Stimulated activated effector memory CD8-positive, alpha-beta T cell treated with anti-CD3 and anti-CD28 coated beads, Interleukin-12 subunit alpha, Interleukin-12 subunit beta, amount 100 ng/mL, for 72 hours (primary cell): ENCODE measurements at regions not wholly inside any gene's neighbourhood (a gene's known extent, or its start where the extent isn't known, plus 50 kb on each side); places are given as distances from the start of the nearest gene placed in this dataset.
"Not testable (repeated sequence)": the region's sequence is repeated elsewhere in the genome, so short reads cannot be mapped to it uniquely, and the experiment has no call there.

ENCODE experiments used
- ATAC-seq: fragments of 150-1000 bp; cut with Tn5 transposase; 2 replicates; pipeline ENCODE4 v1.10.0; 2021
- DNase-seq, 2 donors: peaks; one replicate each; pipeline ENCODE4 v3.0.0; 2021 to 2022; ENCODE audit warnings: low spot score in 2 of 2
- H3K27ac Mint-ChIP-seq: one replicate; pipeline ENCODE4 v1.8.0; 2022; ENCODE audit warnings: mild to moderate bottlenecking, mixed read lengths
- H3K36me3 Mint-ChIP-seq: one replicate; pipeline ENCODE4 v1.8.0; 2022; ENCODE audit warnings: mild to moderate bottlenecking, mixed read lengths
- H3K4me1 Mint-ChIP-seq: one replicate; pipeline ENCODE4 v1.8.0; 2022; ENCODE audit warnings: mixed read lengths
- H3K4me3 Mint-ChIP-seq: one replicate; pipeline ENCODE4 v1.8.0; 2022; ENCODE audit warnings: mild to moderate bottlenecking, mixed read lengths
- H3K9me3 Mint-ChIP-seq: one replicate; pipeline ENCODE4 v1.8.0; 2022; ENCODE audit warnings: mixed read lengths

DNA sequence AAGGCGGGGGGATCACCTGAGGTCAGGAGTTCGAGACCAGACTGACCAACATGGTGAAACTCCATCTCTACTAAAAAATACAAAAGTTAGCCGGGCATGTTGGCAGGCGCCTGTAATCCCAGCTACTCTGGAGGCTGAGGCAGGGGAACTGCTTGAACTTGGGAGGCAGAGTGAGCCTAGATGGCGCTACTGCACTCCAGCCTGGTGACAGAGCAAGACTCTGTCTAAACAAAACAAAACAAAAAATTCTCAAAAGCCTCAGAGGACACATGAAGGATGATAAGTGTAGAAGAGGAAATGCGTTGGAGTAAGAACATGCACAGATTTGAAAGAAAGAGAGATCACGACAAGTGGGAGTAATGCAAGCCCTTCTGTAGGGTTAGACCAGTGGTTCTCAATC lies 138.4 kb upstream of the DIAPH2 start:
- not testable (repeated sequence) for H3K9me3 Mint-ChIP-seq, DNase-seq, H3K27ac Mint-ChIP-seq, ATAC-seq, H3K36me3 Mint-ChIP-seq, H3K4me1 Mint-ChIP-seq, H3K4me3 Mint-ChIP-seq

DNA sequence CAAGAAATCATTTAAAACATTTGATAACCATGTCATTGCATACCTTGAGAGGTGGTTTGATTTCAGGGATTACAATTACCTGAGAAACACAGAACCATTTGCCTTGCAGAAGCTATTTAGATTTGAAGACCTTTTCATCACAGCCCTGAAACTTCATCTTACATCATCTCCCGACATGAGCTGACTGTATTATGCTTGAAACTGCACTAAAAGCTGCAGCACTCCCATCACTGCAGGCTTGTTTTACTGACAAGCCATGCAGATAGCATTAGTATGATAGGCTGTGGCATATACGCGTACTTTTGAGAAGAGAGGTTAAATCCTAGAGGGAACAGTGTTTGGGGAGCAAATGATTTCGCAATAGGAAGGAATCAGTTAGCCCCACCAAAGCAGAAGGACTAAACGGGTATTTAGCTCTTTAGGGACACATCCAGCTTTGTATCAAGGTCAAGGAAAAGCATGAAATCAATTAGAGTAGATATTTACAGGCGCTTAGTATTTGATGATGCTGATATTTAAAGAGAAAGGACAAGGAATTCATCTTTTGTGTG lies 133.2 kb upstream of the DIAPH2 start:
- no peaks in the 10 kb centered on the region for H3K9me3 Mint-ChIP-seq
- no peak for ATAC-seq

DNA sequence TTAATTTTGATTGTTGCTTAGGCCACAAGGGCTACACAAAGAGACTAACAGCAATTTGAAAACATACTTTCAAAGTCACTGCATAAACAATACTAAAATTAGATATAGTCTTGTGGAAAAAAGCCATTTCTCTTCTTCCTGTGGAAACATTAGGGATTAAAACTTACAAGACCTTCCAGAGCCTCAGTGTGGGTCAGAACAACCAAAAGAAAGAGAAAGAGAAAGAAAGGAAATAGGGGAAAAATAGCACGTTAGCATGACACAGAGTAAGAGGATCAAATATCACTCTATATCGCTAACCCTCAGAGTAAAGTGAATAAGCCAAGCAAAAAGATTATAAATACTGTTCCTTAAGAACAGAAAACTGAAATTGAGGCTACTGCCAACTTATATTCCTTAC lies 127.8 kb upstream of the DIAPH2 start:
- ATAC-seq (no peak), DNase-seq (no peak)
- H3K4me3 Mint-ChIP-seq, result no peak overlapping the region
- H3K36me3 Mint-ChIP-seq, result no peaks in the 10 kb centered on the region
- no peaks in the 10 kb centered on the region for H3K4me1 Mint-ChIP-seq
- no peaks in the 10 kb centered on the region for H3K9me3 Mint-ChIP-seq
- no peak overlapping the region for H3K27ac Mint-ChIP-seq

More for the DNA sequence above, 133.2 kb upstream of the DIAPH2 start:
- Mint-ChIP-seq H3K4me1 (no peaks in the 10 kb centered on the region), H3K4me3 (no peak overlapping the region), H3K27ac (no peak overlapping the region), H3K36me3 (no peaks in the 10 kb centered on the region)
- no peak for DNase-seq

DNA sequence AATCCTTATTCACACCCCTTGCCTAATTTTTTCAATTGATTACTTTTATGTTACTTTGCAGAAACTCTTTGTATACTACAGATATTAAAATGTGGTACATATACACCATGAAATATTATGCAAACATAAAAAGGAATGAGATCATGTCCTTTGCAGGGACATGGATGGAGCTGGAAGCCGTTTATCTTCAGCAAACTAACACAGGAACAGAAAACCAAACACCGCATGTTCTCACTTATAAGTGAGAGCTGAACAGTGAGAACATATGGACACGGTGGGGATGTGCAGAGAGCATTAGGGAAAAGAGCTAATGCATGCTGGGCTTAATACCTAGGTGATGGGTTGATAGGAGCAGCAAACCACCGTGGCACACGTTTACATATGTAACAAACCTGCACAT lies 123.5 kb upstream of the DIAPH2 start:
- ATAC-seq, H3K4me3 Mint-ChIP-seq, H3K36me3 Mint-ChIP-seq, DNase-seq, H3K9me3 Mint-ChIP-seq, H3K27ac Mint-ChIP-seq, H3K4me1 Mint-ChIP-seq: not testable (repeated sequence)

DNA sequence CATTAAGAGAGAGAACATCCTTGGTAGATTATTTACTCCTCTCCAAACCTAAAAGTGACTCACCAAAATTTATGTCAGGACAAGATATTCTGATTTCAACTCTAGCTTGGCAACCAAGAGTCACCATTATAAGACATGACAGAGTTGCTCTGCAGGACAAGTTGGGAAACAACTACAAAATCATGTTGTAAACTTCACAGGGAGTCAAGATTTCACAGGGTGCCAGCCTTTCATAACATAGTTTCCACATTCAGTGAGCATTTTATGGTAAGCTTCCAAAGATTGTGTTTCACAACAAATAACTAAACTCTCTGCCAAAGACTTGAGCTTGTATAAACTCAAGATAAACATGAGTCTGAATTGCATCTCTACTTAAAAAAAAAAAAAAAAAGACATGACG lies 121.0 kb upstream of the DIAPH2 start:
- DNase-seq (no peak), ATAC-seq (no peak)
- Mint-ChIP-seq H3K27ac (no peak overlapping the region), H3K4me1 (no peaks in the 10 kb centered on the region), H3K9me3 (no peaks in the 10 kb centered on the region), H3K4me3 (no peak overlapping the region), H3K36me3 (no peaks in the 10 kb centered on the region)

DNA sequence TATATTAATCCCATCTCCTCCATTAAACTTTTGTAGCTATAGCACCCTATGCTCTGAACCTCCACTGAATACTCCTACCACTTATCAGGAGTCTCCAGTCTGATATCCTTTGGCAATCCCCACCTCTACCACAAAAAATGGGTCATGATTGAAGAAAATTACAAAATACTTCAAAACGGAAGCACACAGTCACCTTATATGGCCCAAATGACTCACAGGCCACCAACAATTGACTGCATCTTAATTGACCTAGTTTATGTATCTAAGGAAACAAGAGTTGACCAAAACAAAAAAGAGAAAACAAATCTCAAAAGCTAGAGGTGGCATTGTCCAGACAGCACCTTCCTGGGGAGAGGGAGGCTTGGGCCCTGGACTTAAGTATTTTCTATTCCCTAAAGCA lies 120.0 kb upstream of the DIAPH2 start:
- H3K4me3 Mint-ChIP-seq, result no peak overlapping the region
- DNase-seq (no peak), ATAC-seq (peak; percentile 45)
- no peaks in the 10 kb centered on the region for H3K9me3 Mint-ChIP-seq
- no peaks in the 10 kb centered on the region for H3K36me3 Mint-ChIP-seq
- no peaks in the 10 kb centered on the region for H3K4me1 Mint-ChIP-seq
- H3K27ac Mint-ChIP-seq, result no peak overlapping the region

DNA sequence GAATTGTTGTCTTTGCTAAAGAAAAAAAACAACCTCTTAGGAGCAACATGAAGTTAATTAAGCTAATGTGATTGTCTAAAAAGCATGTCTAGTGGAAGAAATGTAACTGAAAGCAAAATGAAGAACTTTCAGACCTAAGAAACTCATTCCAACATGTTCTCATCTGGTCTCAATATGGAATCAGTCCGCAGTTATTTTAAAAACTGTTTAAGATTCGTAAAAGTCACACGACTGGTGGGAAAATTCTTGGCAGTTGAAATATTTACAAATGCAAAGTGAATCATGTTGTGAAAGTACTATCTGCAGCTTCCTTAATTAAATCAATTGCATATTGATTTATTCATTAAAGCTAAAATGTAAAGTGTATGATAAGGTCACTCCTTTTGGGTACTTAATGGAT lies 117.8 kb upstream of the DIAPH2 start:
- no peak overlapping the region for H3K4me3 Mint-ChIP-seq
- no peak for ATAC-seq
- no peaks in the 10 kb centered on the region for H3K36me3 Mint-ChIP-seq
- DNase-seq, result no peak
- H3K9me3 Mint-ChIP-seq, result no peaks in the 10 kb centered on the region
- no peak overlapping the region for H3K27ac Mint-ChIP-seq
- no peaks in the 10 kb centered on the region for H3K4me1 Mint-ChIP-seq

DNA sequence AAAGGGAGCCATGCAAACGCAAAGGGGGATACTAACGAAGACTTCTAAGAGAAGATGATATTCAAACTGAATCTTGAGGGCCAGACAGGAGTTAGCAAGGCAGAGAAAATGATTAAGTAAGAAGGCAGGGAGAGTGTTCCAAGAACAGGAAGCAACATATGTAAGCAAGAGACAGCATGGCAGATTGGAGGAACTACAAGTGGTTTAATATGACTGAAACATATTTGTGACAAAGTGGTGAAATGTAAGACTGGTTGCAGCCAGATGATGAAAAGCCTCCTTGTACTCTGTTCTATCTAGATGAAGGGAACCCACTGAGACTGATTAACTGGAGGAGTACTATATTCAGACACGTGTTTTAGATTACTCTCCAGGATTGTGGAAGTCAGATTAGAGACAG lies 116.6 kb upstream of the DIAPH2 start:
- no peak for DNase-seq

DNA sequence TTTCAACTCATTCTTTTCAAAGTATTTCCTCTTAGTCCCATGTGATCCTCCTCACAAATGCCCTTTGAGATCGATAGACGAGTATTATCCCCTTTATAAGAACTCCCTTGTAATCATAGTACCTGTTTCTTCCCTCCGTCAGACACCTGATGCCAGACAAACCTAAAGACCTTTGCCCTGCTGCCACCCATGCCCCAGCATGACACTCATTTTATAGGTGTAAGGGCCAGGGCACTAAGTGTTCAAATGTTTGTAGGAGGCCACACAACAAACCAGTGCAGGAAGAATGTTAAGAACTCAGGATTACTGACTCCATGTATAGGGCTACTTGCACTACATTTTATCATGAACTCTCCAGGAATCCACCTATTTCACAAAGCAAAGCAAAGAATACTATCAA lies 115.6 kb upstream of the DIAPH2 start:
- no peaks in the 10 kb centered on the region for H3K9me3 Mint-ChIP-seq
- ATAC-seq, result no peak
- no peak for DNase-seq
- no peaks in the 10 kb centered on the region for H3K4me1 Mint-ChIP-seq
- H3K27ac Mint-ChIP-seq, result no peak overlapping the region
- no peak overlapping the region for H3K4me3 Mint-ChIP-seq
- H3K36me3 Mint-ChIP-seq, result no peaks in the 10 kb centered on the region

More for the DNA sequence above, 116.6 kb upstream of the DIAPH2 start:
- no peak overlapping the region for H3K4me3 Mint-ChIP-seq
- ATAC-seq, result no peak
- H3K36me3 Mint-ChIP-seq, result no peaks in the 10 kb centered on the region
- no peaks in the 10 kb centered on the region for H3K9me3 Mint-ChIP-seq
- no peaks in the 10 kb centered on the region for H3K4me1 Mint-ChIP-seq
- H3K27ac Mint-ChIP-seq, result no peak overlapping the region

DNA sequence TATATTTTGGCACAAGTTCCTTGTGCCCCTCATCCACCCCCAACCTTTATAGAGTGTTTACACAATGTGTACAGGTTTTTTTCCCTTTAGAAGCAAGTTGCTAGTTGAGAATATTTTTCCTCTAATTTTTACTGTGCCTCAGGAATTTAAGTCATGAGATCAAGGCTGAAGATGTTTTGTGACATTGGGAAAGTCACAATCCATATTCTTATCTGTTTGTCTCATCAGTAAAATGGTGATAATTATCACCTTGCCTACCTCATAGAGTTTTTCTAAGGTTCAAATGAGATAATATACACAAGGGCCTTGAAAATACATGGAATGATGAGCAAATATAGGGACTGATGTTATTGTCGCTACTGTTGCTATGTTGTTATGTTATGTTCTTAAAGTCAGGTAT lies 109.6 kb upstream of the DIAPH2 start:
- H3K9me3 Mint-ChIP-seq, result no peaks in the 10 kb centered on the region
- H3K4me1 Mint-ChIP-seq, result no peaks in the 10 kb centered on the region
- no peak for DNase-seq
- H3K36me3 Mint-ChIP-seq, result no peaks in the 10 kb centered on the region
- no peak overlapping the region for H3K4me3 Mint-ChIP-seq
- ATAC-seq, result no peak
- no peak overlapping the region for H3K27ac Mint-ChIP-seq

DNA sequence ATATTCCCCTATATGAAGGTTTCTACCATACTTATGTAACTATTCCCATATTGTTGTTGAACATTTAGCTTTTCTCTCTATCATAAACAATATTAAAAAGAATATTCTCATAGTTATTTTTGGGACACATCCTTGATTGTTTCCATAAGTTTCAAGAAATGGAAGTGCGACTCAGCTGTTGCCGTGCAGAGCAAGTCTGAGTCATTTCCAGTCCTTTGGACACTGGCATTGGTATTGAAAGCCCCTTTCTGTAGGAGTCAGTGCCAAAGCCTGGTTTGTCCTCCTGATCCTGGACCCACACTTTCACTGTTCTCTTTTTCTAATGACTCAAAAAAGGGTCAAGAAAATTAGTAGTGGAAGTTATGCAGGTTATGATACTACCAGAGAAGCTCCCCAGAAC lies 108.3 kb upstream of the DIAPH2 start:
- ATAC-seq, result no peak
- Mint-ChIP-seq H3K4me3 (no peak overlapping the region), H3K9me3 (no peaks in the 10 kb centered on the region), H3K4me1 (no peaks in the 10 kb centered on the region), H3K36me3 (no peaks in the 10 kb centered on the region), H3K27ac (no peak overlapping the region)
- DNase-seq, result no peak

DNA sequence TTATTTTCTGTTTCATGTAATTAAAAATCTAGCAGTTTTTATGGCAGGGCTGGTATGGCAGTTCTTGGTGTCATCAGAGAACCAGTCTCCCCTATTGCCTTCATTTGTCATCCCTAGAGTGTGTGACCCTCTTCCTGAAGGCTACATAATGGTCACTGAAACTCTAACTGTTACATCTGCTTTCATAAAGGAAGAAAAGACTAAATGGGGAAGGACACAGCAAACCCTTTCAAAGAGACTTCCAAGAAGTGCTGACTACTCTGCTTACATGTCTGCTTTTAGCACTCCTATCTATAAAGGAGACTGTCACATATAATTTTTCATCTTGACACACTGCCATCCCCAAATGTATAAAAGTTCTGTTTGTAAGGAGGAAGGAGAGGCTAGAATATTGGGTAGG lies 105.9 kb upstream of the DIAPH2 start:
- DNase-seq (no peak), ATAC-seq (no peak)
- Mint-ChIP-seq H3K27ac (no peak overlapping the region), H3K4me1 (no peaks in the 10 kb centered on the region), H3K36me3 (no peaks in the 10 kb centered on the region), H3K9me3 (no peaks in the 10 kb centered on the region), H3K4me3 (no peak overlapping the region)

DNA sequence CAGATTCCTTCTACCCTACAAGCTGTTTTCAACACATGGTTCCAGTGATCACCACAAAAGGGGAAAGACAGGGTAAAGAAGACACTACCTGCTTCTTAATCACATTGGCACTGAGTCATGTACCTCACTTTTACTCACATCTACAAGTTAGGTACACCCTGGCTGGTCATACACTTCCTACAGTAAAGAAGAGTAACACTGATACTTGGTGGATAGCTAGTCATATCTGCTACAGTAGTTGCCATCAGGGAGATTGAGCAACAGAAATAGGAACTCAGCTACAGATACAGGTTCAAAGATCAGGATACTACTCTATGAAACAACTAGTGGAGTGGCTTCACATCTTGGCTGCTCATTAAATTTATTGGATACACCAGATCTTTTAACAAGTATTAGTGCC lies 105.4 kb upstream of the DIAPH2 start:
- H3K4me1 Mint-ChIP-seq, result no peaks in the 10 kb centered on the region
- H3K4me3 Mint-ChIP-seq, result no peak overlapping the region
- H3K9me3 Mint-ChIP-seq, result no peaks in the 10 kb centered on the region
- ATAC-seq, result peak; percentile 77
- no peak overlapping the region for H3K27ac Mint-ChIP-seq
- no peaks in the 10 kb centered on the region for H3K36me3 Mint-ChIP-seq
- DNase-seq, result no peak

DNA sequence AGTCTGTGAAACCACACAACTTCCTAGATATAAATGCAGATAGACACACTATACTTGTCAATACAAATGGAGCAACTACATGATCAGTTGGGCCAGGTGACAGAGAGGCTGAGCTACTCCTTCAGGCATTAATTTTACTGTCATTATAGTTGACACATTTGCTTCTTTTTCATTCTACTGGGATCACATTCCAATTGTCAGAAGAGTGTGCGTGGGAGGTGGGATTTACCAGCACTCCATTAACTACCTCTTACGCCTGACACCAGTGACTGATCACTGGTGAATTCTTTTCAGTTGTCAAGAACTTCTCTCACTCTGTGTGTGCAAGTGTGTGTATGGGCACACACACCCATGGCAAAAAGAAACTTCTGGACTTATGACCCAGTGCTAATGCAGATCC lies 94.2 kb upstream of the DIAPH2 start:
- Mint-ChIP-seq H3K4me1 (no peaks in the 10 kb centered on the region), H3K9me3 (no peaks in the 10 kb centered on the region), H3K27ac (no peak overlapping the region), H3K4me3 (no peak overlapping the region), H3K36me3 (no peaks in the 10 kb centered on the region)
- no peak for DNase-seq
- no peak for ATAC-seq

DNA sequence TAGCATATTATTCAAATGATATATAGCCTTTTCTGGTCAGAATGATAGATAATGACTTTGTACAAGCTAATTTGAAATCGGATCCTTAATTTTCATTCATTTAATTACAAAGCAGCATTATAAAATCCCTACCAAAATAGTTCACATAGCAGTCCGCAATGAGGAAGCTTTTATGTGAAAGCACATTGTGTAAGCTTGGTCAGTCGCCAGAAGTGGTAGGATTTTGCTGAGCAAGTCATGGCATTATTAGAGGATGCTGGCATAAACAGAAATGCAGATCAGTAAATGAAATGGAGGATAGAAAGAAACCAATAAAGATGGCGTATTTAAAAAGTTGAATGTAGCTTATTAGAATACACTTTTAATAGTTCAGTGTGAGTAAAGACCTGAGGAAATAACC lies 93.2 kb upstream of the DIAPH2 start:
- ATAC-seq (no peak), DNase-seq (no peak)
- Mint-ChIP-seq H3K4me1 (no peaks in the 10 kb centered on the region), H3K4me3 (no peak overlapping the region), H3K9me3 (no peaks in the 10 kb centered on the region), H3K36me3 (no peaks in the 10 kb centered on the region), H3K27ac (no peak overlapping the region)

DNA sequence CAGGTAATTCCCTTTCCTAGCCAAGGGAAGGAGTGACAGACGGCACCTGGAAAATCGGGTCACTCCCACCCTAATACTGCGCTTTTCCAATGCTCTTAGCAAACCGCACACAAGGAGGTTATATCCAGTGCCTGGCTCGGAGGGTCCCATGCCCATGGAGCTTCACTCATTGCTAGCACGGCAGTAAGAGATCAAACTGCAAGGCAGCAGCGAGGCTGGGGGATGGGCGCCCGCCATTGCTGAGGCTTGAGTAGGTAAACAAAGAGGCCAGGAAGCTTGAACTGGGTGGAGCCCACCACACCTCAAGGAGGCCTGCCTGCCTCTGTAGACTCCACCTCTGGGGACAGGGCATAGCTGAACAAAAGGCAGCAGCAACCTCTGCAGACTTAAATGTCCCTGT lies 86.8 kb upstream of the DIAPH2 start:
- not testable (repeated sequence) for H3K9me3 Mint-ChIP-seq, DNase-seq, H3K36me3 Mint-ChIP-seq, ATAC-seq, H3K4me1 Mint-ChIP-seq, H3K4me3 Mint-ChIP-seq, H3K27ac Mint-ChIP-seq
